HG03575 (cell line): ENCODE measurements at regions not wholly inside any gene's neighbourhood (a gene's known extent, or its start where the extent isn't known, plus 50 kb on each side); places are given as distances from the start of the nearest gene placed in this dataset.
"Not testable (repeated sequence)": the region's sequence is repeated elsewhere in the genome, so short reads cannot be mapped to it uniquely, and the experiment has no call there.

Experiments used
- ATAC-seq: cut with Tn5 transposase; IDR thresholded peaks from one replicate; pipeline ENCODE4 v1.9.1; 2021; ENCODE audit not compliant: unreplicated experiment, insufficient number of reproducible peaks, low FRiP score; ENCODE audit errors: extremely low read depth

DNA sequence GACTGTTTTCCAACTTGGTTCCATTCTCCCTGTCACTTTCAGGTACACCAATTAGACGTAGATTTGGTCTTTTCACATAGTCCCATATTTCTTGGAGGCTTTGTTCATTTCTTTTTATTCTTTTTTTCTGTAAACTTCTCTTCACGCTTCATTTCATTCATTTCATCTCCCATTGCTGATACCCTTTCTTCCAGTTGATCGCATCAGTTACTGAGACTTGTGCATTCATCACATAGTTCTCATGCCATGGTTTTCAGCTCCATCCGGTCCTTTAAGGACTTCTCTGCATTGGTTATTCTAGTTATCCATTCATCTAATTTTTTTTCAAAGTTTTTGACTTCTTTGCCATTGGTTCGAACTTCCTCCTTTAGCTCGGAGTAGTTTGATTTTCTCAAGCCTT is 66.9 kb upstream of the ADAMTS3 start:
- not testable (repeated sequence) for ATAC-seq

- not testable (repeated sequence) for ATAC-seq
These were observed 63.2 kb upstream of the ADAMTS3 start for GRCh38 chr4:72632253-72632652.

GRCh38 chr4:72631296-72631695 is 62.3 kb upstream of the ADAMTS3 start:
- no peak for ATAC-seq

GRCh38 chr4:72629540-72629939 is 60.5 kb upstream of the ADAMTS3 start:
- no peak for ATAC-seq

GRCh38 chr4:72627723-72628122 is 58.7 kb upstream of the ADAMTS3 start:
- ATAC-seq, result no peak
